ENCODE measurements at regions not wholly inside any gene's neighbourhood (a gene's known extent, or its start where the extent isn't known, plus 50 kb on each side); places are given as distances from the start of the nearest gene placed in this dataset.

- TF ChIP-seq ZBTB33 (IDR thresholded peaks at IDR 0.05; ENCODE audit: extremely low read depth, insufficient replicate concordance, low read length): no peak
- TF ChIP-seq CTCF (IDR thresholded peaks at IDR 0.05 in 2 of 3, conservative IDR thresholded peaks at IDR 0.05 in 1 of 3; ENCODE audit: borderline replicate concordance in 1 of 3, insufficient read depth in 1 of 3, low read depth in 2 of 3, low read length in 2 of 3): no peak
- TF ChIP-seq POLR2A (IDR thresholded peaks at IDR 0.05; ENCODE audit: borderline replicate concordance, extremely low read depth, insufficient read depth, insufficient read length): no peak
- TF ChIP-seq MAX (IDR thresholded peaks at IDR 0.05): no peak
- no peak for TF ChIP-seq CEBPB (IDR thresholded peaks at IDR 0.05; ENCODE audit: low read depth)
- TF ChIP-seq POLR2AphosphoS5 (IDR thresholded peaks at IDR 0.05; ENCODE audit: low read depth, low read length): no peak
- TF ChIP-seq EZH2 (IDR thresholded peaks at IDR 0.05): no peak
- TF ChIP-seq EGR1 (IDR thresholded peaks at IDR 0.05; ENCODE audit: low read depth): no peak
- TF ChIP-seq JUND (IDR thresholded peaks at IDR 0.05): no peak
- no peak for TF ChIP-seq YY1 (IDR thresholded peaks at IDR 0.05; ENCODE audit: extremely low read depth, insufficient replicate concordance, low read depth, low read length)
Measured at GRCh38 chr13:33968520-33969507, 150.9 kb downstream of the RFC3 start.
